ENCODE measurements at regions not wholly inside any gene's neighbourhood (a gene's known extent, or its start where the extent isn't known, plus 50 kb on each side); places are given as distances from the start of the nearest gene placed in this dataset.

DNA sequence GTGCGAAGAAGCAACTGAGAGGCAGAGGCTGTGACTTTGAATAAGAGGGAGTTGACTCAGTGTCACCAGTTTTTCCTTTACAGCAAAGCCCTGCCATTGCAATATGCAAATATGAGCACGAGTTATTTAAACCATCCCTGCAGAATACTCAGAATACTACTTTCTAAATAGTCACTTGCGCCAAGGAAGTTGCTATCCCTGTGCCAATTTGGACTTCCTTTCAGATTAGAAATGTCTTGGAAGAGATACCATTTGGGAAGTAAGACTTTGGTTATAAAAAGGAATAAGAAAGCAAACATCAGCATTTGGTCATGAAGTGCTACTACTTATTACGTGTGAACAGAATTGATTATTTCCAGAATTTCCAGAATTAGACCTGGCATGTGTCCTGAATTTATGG is 151.8 kb upstream of the MYT1L start:
- Histone ChIP-seq H3K36me3 (ENCODE audit: control insufficient read depth, insufficient read depth, low read length) (no peaks in the 10 kb centered on the region), H3K4me3 (ENCODE audit: low read depth, low read length) (no peak overlapping the region)
- no peak for TF ChIP-seq CTCF (IDR thresholded peaks at IDR 0.05; ENCODE audit: insufficient read depth, low read length, poor library complexity, severe bottlenecking)

GRCh38 chr2:2472881-2473280 is 141.8 kb upstream of the MYT1L start:
- no peak for DNase-seq (ENCODE audit: low read depth)
- Histone ChIP-seq H3K4me3 (ENCODE audit: low read depth, low read length) (no peak overlapping the region), H3K36me3 (ENCODE audit: control insufficient read depth, insufficient read depth, low read length) (no peaks in the 10 kb centered on the region), H3K27me3 (ENCODE audit: control insufficient read depth, insufficient read depth, low read length) (no peaks in the 10 kb centered on the region)
- TF ChIP-seq CTCF (IDR thresholded peaks at IDR 0.05; ENCODE audit: insufficient read depth, low read length, poor library complexity, severe bottlenecking), result no peak

More for the DNA sequence above, 151.8 kb upstream of the MYT1L start:
- no peak for DNase-seq (ENCODE audit: low read depth)
- H3K27me3 ChIP-seq (ENCODE audit: control insufficient read depth, insufficient read depth, low read length), result no peaks in the 10 kb centered on the region

DNA sequence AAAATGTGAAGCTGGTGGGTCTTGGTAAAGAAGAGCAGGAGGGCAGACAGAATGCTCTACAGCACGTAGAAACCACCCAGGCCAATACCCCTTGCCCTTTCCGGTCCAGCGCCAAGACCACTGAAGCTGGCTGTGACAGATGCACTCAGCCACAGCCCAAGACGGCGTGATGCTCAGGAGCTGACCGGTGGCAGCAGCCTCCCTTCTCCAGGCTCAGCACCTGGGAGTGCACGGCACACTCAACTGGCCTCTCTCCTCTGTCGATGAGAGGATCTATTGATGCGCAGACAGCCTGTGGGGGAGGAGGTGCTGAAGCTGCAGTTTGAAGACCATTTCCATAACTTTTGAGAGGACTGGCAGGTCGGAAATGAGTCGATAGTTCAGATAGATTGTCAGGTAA is 141.0 kb upstream of the MYT1L start:
- no peaks in the 10 kb centered on the region for H3K36me3 ChIP-seq (ENCODE audit: control insufficient read depth, insufficient read depth, low read length)
- DNase-seq (ENCODE audit: low read depth), result no peak
- H3K27me3 ChIP-seq (ENCODE audit: control insufficient read depth, insufficient read depth, low read length), result no peaks in the 10 kb centered on the region
- H3K4me3 ChIP-seq (ENCODE audit: low read depth, low read length), result no peak overlapping the region
- TF ChIP-seq CTCF (IDR thresholded peaks at IDR 0.05; ENCODE audit: insufficient read depth, low read length, poor library complexity, severe bottlenecking), result no peak

DNA sequence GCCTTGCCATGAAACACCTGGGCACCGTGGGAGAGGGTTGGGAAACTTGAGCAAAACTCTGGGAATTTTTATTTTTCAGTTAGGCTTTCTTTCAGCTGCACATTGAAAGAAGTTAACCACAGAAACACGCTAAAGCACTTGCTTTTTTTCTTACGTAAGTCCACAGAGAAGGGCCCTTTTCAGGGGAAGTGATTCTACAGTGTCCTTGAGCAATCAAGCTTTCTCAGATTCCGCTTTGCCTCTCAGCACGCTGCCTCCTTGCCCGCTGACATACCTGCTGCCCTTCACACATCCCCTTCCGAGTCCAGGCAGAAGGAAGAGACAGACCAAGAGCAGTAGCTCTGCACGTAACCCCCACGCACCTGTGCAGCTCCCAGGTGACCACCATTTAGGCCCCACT is 135.5 kb upstream of the MYT1L start:
- H3K4me3 ChIP-seq (ENCODE audit: low read depth, low read length), result no peak overlapping the region
- H3K36me3 ChIP-seq (ENCODE audit: control insufficient read depth, insufficient read depth, low read length), result no peaks in the 10 kb centered on the region
- no peaks in the 10 kb centered on the region for H3K27me3 ChIP-seq (ENCODE audit: control insufficient read depth, insufficient read depth, low read length)
- no peak for DNase-seq (ENCODE audit: low read depth)
- TF ChIP-seq CTCF (IDR thresholded peaks at IDR 0.05; ENCODE audit: insufficient read depth, low read length, poor library complexity, severe bottlenecking), result no peak

DNA sequence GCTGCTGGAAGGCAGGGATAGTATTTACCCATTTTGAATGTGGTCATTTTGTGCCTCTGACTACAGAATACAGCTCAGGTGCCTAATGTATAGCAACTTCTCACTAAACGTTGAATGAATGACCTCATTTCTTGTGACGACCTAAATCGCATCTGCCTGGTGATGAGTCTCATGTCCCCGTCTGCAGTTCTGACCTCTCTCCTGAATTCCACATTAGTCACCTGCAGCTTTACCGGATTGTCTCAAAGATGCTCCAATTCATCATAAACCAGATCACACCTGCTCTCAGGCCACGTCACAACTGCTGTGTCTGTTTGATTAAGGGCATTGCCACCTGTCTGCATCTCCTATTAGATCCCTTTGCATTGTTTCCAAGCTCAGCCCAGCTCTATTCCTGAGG is 133.6 kb upstream of the MYT1L start:
- H3K36me3 ChIP-seq (ENCODE audit: control insufficient read depth, insufficient read depth, low read length), result no peaks in the 10 kb centered on the region
- H3K27me3 ChIP-seq (ENCODE audit: control insufficient read depth, insufficient read depth, low read length), result no peaks in the 10 kb centered on the region
- TF ChIP-seq CTCF (IDR thresholded peaks at IDR 0.05; ENCODE audit: insufficient read depth, low read length, poor library complexity, severe bottlenecking), result no peak
- H3K4me3 ChIP-seq (ENCODE audit: low read depth, low read length), result no peak overlapping the region
- DNase-seq (ENCODE audit: low read depth), result no peak

- no peaks in the 10 kb centered on the region for H3K36me3 ChIP-seq (ENCODE audit: control insufficient read depth, insufficient read depth, low read length)
Measured at GRCh38 chr2:2464094-2464493, 133.0 kb upstream of the MYT1L start.

More at GRCh38 chr2:2464094-2464493, 133.0 kb upstream of the MYT1L start:
- Histone ChIP-seq H3K27me3 (ENCODE audit: control insufficient read depth, insufficient read depth, low read length) (no peaks in the 10 kb centered on the region), H3K4me3 (ENCODE audit: low read depth, low read length) (no peak overlapping the region)
- TF ChIP-seq CTCF (IDR thresholded peaks at IDR 0.05; ENCODE audit: insufficient read depth, low read length, poor library complexity, severe bottlenecking), result no peak
- DNase-seq (ENCODE audit: low read depth), result no peak

All from kidney epithelial cell (primary cell).